ENCODE measurements at regions not wholly inside any gene's neighbourhood (a gene's known extent, or its start where the extent isn't known, plus 50 kb on each side); places are given as distances from the start of the nearest gene placed in this dataset.

- TF ChIP-seq CTCF (IDR thresholded peaks at IDR 0.05; ENCODE audit: low read depth, low read length) = no peak
- no peak for TF ChIP-seq EZH2phosphoT487 (IDR thresholded peaks at IDR 0.05; ENCODE audit: low read depth)
Measured at GRCh38 chr9:71629578-71630215, 138.6 kb downstream of the CEMIP2 start.

Data from OCI-LY3 (cell line).